ENCODE measurements at regions not wholly inside any gene's neighbourhood (a gene's known extent, or its start where the extent isn't known, plus 50 kb on each side); places are given as distances from the start of the nearest gene placed in this dataset.

GRCh38 chr5:52409835-52410234 lies 377.9 kb upstream of the ITGA1 start:
- no peak for DNase-seq

GRCh38 chr5:52419357-52419756 lies 368.4 kb upstream of the ITGA1 start:
- DNase-seq = no peak

GRCh38 chr5:52427615-52428014 lies 360.1 kb upstream of the ITGA1 start:
- no peak for DNase-seq

GRCh38 chr5:52428977-52429489 lies 358.7 kb upstream of the ITGA1 start:
- no peak for DNase-seq

GRCh38 chr5:52441768-52442167 lies 345.9 kb upstream of the ITGA1 start:
- DNase-seq = no peak

GRCh38 chr5:52443187-52443586 lies 344.5 kb upstream of the ITGA1 start:
- no peak for DNase-seq

- no peak for DNase-seq
Measured at GRCh38 chr5:52448111-52448510, 339.6 kb upstream of the ITGA1 start.

GRCh38 chr5:52449516-52449915 lies 338.2 kb upstream of the ITGA1 start:
- DNase-seq = no peak

GRCh38 chr5:52452098-52452497 lies 335.6 kb upstream of the ITGA1 start:
- no peak for DNase-seq

- DNase-seq = no peak
Measured at GRCh38 chr5:52453176-52453575, 334.5 kb upstream of the ITGA1 start.

GRCh38 chr5:52455920-52456319 lies 331.8 kb upstream of the ITGA1 start:
- DNase-seq = no peak

- DNase-seq = no peak
Measured at GRCh38 chr5:52457810-52458209, 329.9 kb upstream of the ITGA1 start.

- no peak for DNase-seq
Measured at GRCh38 chr5:52466113-52466512, 321.6 kb upstream of the ITGA1 start.

GRCh38 chr5:52466749-52467520 lies 320.8 kb upstream of the ITGA1 start:
- no peak for DNase-seq

- no peak for DNase-seq
Measured at GRCh38 chr5:52468976-52469375, 318.7 kb upstream of the ITGA1 start.

- DNase-seq = no peak
Measured at GRCh38 chr5:52469420-52469819, 318.3 kb upstream of the ITGA1 start.

GRCh38 chr5:52469835-52470234 lies 317.9 kb upstream of the ITGA1 start:
- no peak for DNase-seq

- no peak for DNase-seq
Measured at GRCh38 chr5:52476346-52476745, 311.4 kb upstream of the ITGA1 start.

- DNase-seq = no peak
Measured at GRCh38 chr5:52481201-52481600, 306.5 kb upstream of the ITGA1 start.

GRCh38 chr5:52481851-52482250 lies 305.9 kb upstream of the ITGA1 start:
- no peak for DNase-seq

- DNase-seq = no peak
Measured at GRCh38 chr5:52491071-52491787, 296.5 kb upstream of the ITGA1 start.

- no peak for DNase-seq
Measured at GRCh38 chr5:52491818-52492217, 295.9 kb upstream of the ITGA1 start.

- DNase-seq = no peak
Measured at GRCh38 chr5:52497133-52497693, 290.5 kb upstream of the ITGA1 start.

GRCh38 chr5:52498607-52499006 lies 289.1 kb upstream of the ITGA1 start:
- DNase-seq = no peak
